HepG2 (cell line): ENCODE measurements at regions not wholly inside any gene's neighbourhood (a gene's known extent, or its start where the extent isn't known, plus 50 kb on each side); places are given as distances from the start of the nearest gene placed in this dataset.

ENCODE experiments used
- CEBPG ChIP-seq: IDR thresholded peaks from 2 replicates; pipeline ENCODE4 v1.6.1; 2016
- EP300 ChIP-seq, 3 experiments: sonication (generic) in 1 of 3; formaldehyde crosslinking in 1 of 3; IDR thresholded peaks; 2 replicates each; pipeline versions ENCODE4 v1.5.1 to v1.6.1; 2011 to 2020; ENCODE audit warnings: low read depth in 2 of 3, low read length in 2 of 3, borderline replicate concordance in 1 of 3, improper control_type of control experiment in 1 of 3, mild to moderate bottlenecking in 1 of 3, missing genetic modification reagents in 1 of 3, moderate library complexity in 1 of 3
- KDM6A ChIP-seq: IDR thresholded peaks from 2 replicates; pipeline ENCODE4 v1.6.1; 2016; ENCODE audit warnings: low read depth
- POLR2A ChIP-seq, 2 experiments: IDR thresholded peaks; 2 replicates each; pipeline ENCODE4 v1.6.1; 2011; ENCODE audit warnings: low read depth in 2 of 2, low read length in 2 of 2, mild to moderate bottlenecking in 1 of 2, moderate library complexity in 1 of 2; ENCODE audit not compliant: insufficient read depth in 1 of 2
- ZNF572 ChIP-seq: sonication (generic); formaldehyde crosslinking; IDR thresholded peaks from 2 replicates; pipeline ENCODE4 v1.5.1; 2020; ENCODE audit warnings: mild to moderate bottlenecking, missing genetic modification reagents
- TF ChIP-seq, protein P1 (sequence below), 2 experiments: IDR thresholded peaks; 2 replicates each; pipeline ENCODE4 v1.6.1; 2011 to 2012; ENCODE audit warnings: low read length in 2 of 2, borderline replicate concordance in 1 of 2, low read depth in 1 of 2, mild to moderate bottlenecking in 1 of 2, moderate library complexity in 1 of 2
- TF ChIP-seq, protein P2 (sequence below): sonication (generic); formaldehyde crosslinking; IDR thresholded peaks from 2 replicates; pipeline ENCODE4 v1.4.0; 2020; ENCODE audit warnings: missing genetic modification reagents, mild to moderate bottlenecking, borderline replicate concordance

DNA sequence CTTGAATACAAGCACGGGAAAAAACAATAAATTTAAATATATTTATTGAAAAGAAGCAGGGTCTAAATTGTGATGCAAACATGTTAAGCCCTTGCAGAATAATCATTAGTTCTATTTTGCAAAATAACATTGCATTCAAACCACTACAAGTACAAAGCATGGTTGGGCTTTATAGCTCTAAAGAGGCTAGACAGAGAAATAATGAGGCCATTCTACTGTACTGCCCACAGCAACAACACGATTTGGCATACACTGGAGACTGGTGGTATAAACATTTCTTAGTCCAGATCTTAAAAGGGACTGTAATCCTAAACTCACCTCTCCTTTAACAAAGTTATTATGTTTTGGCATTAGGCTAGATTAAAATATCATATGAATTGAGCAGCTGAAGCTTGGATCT lies 204.3 kb upstream of the LRIG1 start:
- no peak for TF ChIP-seq KDM6A
- no peak for TF ChIP-seq CEBPG (CRISPR knock-in tag)
- no peak for TF ChIP-seq POLR2A (IDR thresholded peaks at IDR 0.05; ENCODE audit: insufficient read depth in 1 of 2, low read depth in 2 of 2, low read length in 2 of 2)
- TF ChIP-seq, protein P1, sequence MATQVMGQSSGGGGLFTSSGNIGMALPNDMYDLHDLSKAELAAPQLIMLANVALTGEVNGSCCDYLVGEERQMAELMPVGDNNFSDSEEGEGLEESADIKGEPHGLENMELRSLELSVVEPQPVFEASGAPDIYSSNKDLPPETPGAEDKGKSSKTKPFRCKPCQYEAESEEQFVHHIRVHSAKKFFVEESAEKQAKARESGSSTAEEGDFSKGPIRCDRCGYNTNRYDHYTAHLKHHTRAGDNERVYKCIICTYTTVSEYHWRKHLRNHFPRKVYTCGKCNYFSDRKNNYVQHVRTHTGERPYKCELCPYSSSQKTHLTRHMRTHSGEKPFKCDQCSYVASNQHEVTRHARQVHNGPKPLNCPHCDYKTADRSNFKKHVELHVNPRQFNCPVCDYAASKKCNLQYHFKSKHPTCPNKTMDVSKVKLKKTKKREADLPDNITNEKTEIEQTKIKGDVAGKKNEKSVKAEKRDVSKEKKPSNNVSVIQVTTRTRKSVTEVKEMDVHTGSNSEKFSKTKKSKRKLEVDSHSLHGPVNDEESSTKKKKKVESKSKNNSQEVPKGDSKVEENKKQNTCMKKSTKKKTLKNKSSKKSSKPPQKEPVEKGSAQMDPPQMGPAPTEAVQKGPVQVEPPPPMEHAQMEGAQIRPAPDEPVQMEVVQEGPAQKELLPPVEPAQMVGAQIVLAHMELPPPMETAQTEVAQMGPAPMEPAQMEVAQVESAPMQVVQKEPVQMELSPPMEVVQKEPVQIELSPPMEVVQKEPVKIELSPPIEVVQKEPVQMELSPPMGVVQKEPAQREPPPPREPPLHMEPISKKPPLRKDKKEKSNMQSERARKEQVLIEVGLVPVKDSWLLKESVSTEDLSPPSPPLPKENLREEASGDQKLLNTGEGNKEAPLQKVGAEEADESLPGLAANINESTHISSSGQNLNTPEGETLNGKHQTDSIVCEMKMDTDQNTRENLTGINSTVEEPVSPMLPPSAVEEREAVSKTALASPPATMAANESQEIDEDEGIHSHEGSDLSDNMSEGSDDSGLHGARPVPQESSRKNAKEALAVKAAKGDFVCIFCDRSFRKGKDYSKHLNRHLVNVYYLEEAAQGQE (IDR thresholded peaks at IDR 0.05; ENCODE audit: borderline replicate concordance in 1 of 2, low read depth in 1 of 2, low read length in 2 of 2) = no peak
- TF ChIP-seq ZNF572 = no peak
- TF ChIP-seq, protein P2, sequence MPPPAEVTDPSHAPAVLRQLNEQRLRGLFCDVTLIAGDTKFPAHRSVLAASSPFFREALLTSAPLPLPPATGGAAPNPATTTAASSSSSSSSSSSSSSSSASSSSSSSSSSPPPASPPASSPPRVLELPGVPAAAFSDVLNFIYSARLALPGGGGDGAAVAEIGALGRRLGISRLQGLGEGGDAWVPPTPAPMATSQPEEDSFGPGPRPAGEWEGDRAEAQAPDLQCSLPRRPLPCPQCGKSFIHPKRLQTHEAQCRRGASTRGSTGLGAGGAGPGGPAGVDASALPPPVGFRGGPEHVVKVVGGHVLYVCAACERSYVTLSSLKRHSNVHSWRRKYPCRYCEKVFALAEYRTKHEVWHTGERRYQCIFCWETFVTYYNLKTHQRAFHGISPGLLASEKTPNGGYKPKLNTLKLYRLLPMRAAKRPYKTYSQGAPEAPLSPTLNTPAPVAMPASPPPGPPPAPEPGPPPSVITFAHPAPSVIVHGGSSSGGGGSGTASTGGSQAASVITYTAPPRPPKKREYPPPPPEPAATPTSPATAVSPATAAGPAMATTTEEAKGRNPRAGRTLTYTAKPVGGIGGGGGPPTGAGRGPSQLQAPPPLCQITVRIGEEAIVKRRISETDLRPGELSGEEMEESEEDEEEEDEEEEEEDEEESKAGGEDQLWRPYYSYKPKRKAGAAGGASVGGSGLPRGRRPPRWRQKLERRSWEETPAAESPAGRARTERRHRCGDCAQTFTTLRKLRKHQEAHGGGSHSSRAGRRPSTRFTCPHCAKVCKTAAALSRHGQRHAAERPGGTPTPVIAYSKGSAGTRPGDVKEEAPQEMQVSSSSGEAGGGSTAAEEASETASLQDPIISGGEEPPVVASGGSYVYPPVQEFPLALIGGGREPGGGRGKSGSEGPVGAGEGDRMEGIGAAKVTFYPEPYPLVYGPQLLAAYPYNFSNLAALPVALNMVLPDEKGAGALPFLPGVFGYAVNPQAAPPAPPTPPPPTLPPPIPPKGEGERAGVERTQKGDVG (CRISPR knock-in tag) = no peak
- TF ChIP-seq EP300 (IDR thresholded peaks at IDR 0.05; ENCODE audit: low read depth in 2 of 2, low read length in 2 of 2) = no peak
- TF ChIP-seq EP300 (CRISPR knock-in tag; IDR thresholded peaks at IDR 0.05; ENCODE audit: borderline replicate concordance) = no peak
